ENCODE measurements at regions not wholly inside any gene's neighbourhood (a gene's known extent, or its start where the extent isn't known, plus 50 kb on each side); places are given as distances from the start of the nearest gene placed in this dataset.
"Not testable (repeated sequence)": the region's sequence is repeated elsewhere in the genome, so short reads cannot be mapped to it uniquely, and the experiment has no call there.

GRCh38 chr6:47407300-47408281 is 70.0 kb upstream of the CD2AP start:
- no peak for DNase-seq

GRCh38 chr6:47413752-47414422 is 63.7 kb upstream of the CD2AP start:
- peak; percentile 66 to 78 for DNase-seq

GRCh38 chr6:47414423-47415167 is 63.0 kb upstream of the CD2AP start:
- DNase-seq = peak in 1 of 2 donors; percentile 54

- no peak for DNase-seq
Observed at GRCh38 chr6:47416396-47417345, 60.9 kb upstream of the CD2AP start.

- DNase-seq = no peak
Observed at GRCh38 chr6:47419621-47420020, 58.0 kb upstream of the CD2AP start.

- DNase-seq = no peak
Observed at GRCh38 chr6:47420394-47421371, 56.9 kb upstream of the CD2AP start.

GRCh38 chr6:47423079-47423478 is 54.5 kb upstream of the CD2AP start:
- no peak for DNase-seq

- DNase-seq = peak; percentile 68 to 83
Observed at GRCh38 chr6:47424436-47424836, 53.2 kb upstream of the CD2AP start.

GRCh38 chr6:47425724-47426123 is 51.9 kb upstream of the CD2AP start:
- not testable (repeated sequence) for DNase-seq

GRCh38 chr6:47426524-47427302 is 50.9 kb upstream of the CD2AP start:
- no peak for DNase-seq

- no peak for DNase-seq
Observed at GRCh38 chr6:47427680-47428079, 49.9 kb upstream of the CD2AP start.
